OCI-LY7 (cell line): ENCODE measurements at regions not wholly inside any gene's neighbourhood (a gene's known extent, or its start where the extent isn't known, plus 50 kb on each side); places are given as distances from the start of the nearest gene placed in this dataset.

ENCODE experiments used
- BruUV-seq: library from RNA; stranded (reverse); fragments of 400-500 nt; replicated peaks from 2 replicates; lab custom pipeline; 2021; lab: Mats Ljungman, UMichigan
- CTCF ChIA-PET: fragments of 300-600 bp; sonication (Branson Sonifier 250); formaldehyde crosslinking; loops from one replicate; lab custom pipeline; 2022; ENCODE audit warnings: antibody characterized with exemption; ENCODE audit not compliant: unreplicated experiment; lab: Charles Lee
- POLR2A ChIA-PET: fragments of 300-600 bp; sonication (Branson Sonifier 250); formaldehyde crosslinking; loops from one replicate; lab custom pipeline; 2022; ENCODE audit warnings: antibody characterized with exemption; lab: Charles Lee
- DNase-seq: peaks from one replicate; pipeline ENCODE4 v3.0.0-alpha.2; 2015; ENCODE audit warnings: low spot score
- H2AFZ ChIP-seq: fragments of 200-600 bp; sonication (generic), shearing (Covaris generic); 2 replicates; pipeline ENCODE4 v1.6.1; 2014; ENCODE audit warnings: mild to moderate bottlenecking, antibody characterized with exemption, low read length, moderate library complexity
- H3K27ac ChIP-seq: fragments of 200-600 bp; sonication (generic); 2 replicates; pipeline ENCODE4 v1.5.1; 2014; ENCODE audit warnings: mixed run types, low read depth, mild to moderate bottlenecking, moderate library complexity, low read length, inconsistent platforms; ENCODE audit not compliant: poor library complexity, severe bottlenecking
- H3K36me3 ChIP-seq: fragments of 200-600 bp; sonication (generic); 2 replicates; pipeline ENCODE4 v1.6.1; 2014; ENCODE audit warnings: mild to moderate bottlenecking, antibody characterized with exemption, low read length, moderate library complexity, mixed read lengths; ENCODE audit not compliant: insufficient read depth
- H3K4me1 ChIP-seq: fragments of 200-600 bp; sonication (generic); 2 replicates; pipeline ENCODE4 v1.5.1; 2014; ENCODE audit warnings: mild to moderate bottlenecking, low read length; ENCODE audit not compliant: insufficient read depth, poor library complexity, severe bottlenecking
- H3K4me2 ChIP-seq: fragments of 200-600 bp; sonication (generic); 2 replicates; pipeline ENCODE4 v1.6.1; 2014; ENCODE audit warnings: mild to moderate bottlenecking, low read length
- H3K4me3 ChIP-seq: fragments of 200-600 bp; sonication (generic); 2 replicates; pipeline ENCODE4 v1.5.1; 2014; ENCODE audit warnings: mild to moderate bottlenecking, low read depth, low read length; ENCODE audit not compliant: poor library complexity, severe bottlenecking
- H3K79me2 ChIP-seq: fragments of 200-600 bp; sonication (generic); 2 replicates; pipeline ENCODE4 v1.6.1; 2016; ENCODE audit warnings: low read depth, mild to moderate bottlenecking, low read length, moderate library complexity, mixed read lengths; ENCODE audit not compliant: insufficient read depth
- H3K9me2 ChIP-seq: fragments of 200-600 bp; sonication (generic); 2 replicates; pipeline ENCODE4 v1.6.1; 2016; ENCODE audit warnings: mild to moderate bottlenecking, low read length, mixed read lengths; ENCODE audit not compliant: insufficient read depth
- H3K9me3 ChIP-seq: fragments of 200-600 bp; sonication (generic); 2 replicates; pipeline ENCODE4 v1.6.1; 2014; ENCODE audit warnings: mild to moderate bottlenecking, mixed run types, low read length, mixed read lengths
- H4K20me1 ChIP-seq: fragments of 200-600 bp; sonication (generic); 2 replicates; pipeline ENCODE4 v1.6.1; 2014; ENCODE audit warnings: mild to moderate bottlenecking, antibody characterized with exemption, low read length, moderate library complexity, mixed read lengths; ENCODE audit not compliant: insufficient read depth
- CTCF ChIP-seq: fragments of 200-600 bp; sonication (generic); conservative IDR thresholded peaks from 2 replicates; pipeline ENCODE4 v1.5.1; 2014; ENCODE audit warnings: mild to moderate bottlenecking, antibody characterized with exemption, low read length, moderate library complexity, mixed read lengths
- EZH2phosphoT487 ChIP-seq: fragments of 200-600 bp; sonication (generic); IDR thresholded peaks from 2 replicates; pipeline ENCODE4 v1.6.1; 2018; ENCODE audit warnings: low read depth, borderline replicate concordance, mild to moderate bottlenecking, mixed run types, antibody characterized with exemption, low read length, moderate library complexity, mixed read lengths
- intact Hi-C: fragments of 100-400 bp; cut with micrococcal nuclease; formaldehyde crosslinking; loops from one replicate; pipeline ENCODE4 v1.10.0; 2022; ENCODE audit not compliant: unreplicated experiment

- Histone ChIP-seq H3K36me3 (no peaks in the 10 kb centered on the region), H2AFZ (no peak overlapping the region), H4K20me1 (no peaks in the 10 kb centered on the region), H3K9me2 (no peaks in the 10 kb centered on the region), H3K27ac (no peak overlapping the region), H3K4me1 (peaks cover 33% of the 10 kb centered on the region), H3K9me3 (no peaks in the 10 kb centered on the region), H3K4me3 (no peak overlapping the region), H3K4me2 (no peak overlapping the region), H3K79me2 (no peaks in the 10 kb centered on the region)
- intact Hi-C loops: no loop called here
- ChIA-PET POLR2A (interaction anchor here (0.5 to 1.2 kb wide), 3 partner anchors 8 to 1038 kb away, joined by 3 to 4 read pairs (median 4); no protein-coding TSS in a partner anchor), CTCF (no interaction called here)
- TF ChIP-seq EZH2phosphoT487 (no peak), CTCF (no peak)
- no peak for DNase-seq
- no TSS peak for BruUV-seq
These were observed 531.8 kb upstream of the ID2 start for GRCh38 chr2:8149985-8150539.

GRCh38 chr2:8151888-8152287 lies 530.0 kb upstream of the ID2 start:
- POLR2A ChIA-PET: interaction anchor here (1.1 kb wide), 1 partner anchor 9 kb away, joined by 3 read pairs; no protein-coding TSS in a partner anchor

More at GRCh38 chr2:8151888-8152287, 530.0 kb upstream of the ID2 start:
- H3K9me3 ChIP-seq: no peaks in the 10 kb centered on the region
- H3K4me3 ChIP-seq: no peak overlapping the region
- H3K9me2 ChIP-seq: no peaks in the 10 kb centered on the region
- H2AFZ ChIP-seq: no peak overlapping the region
- H3K27ac ChIP-seq: no peak overlapping the region
- no peaks in the 10 kb centered on the region for H3K79me2 ChIP-seq
- H3K4me2 ChIP-seq: no peak overlapping the region
- H3K36me3 ChIP-seq: no peaks in the 10 kb centered on the region
- BruUV-seq: no TSS peak
- peaks cover 28% of the 10 kb centered on the region for H3K4me1 ChIP-seq
- DNase-seq: no peak
- TF ChIP-seq EZH2phosphoT487 (no peak), CTCF (no peak)
- CTCF ChIA-PET: no interaction called here
- no peaks in the 10 kb centered on the region for H4K20me1 ChIP-seq
- intact Hi-C loops: no loop called here
